Upper lobe of left lung (tissue), 6 donors: ENCODE measurements at regions not wholly inside any gene's neighbourhood (a gene's known extent, or its start where the extent isn't known, plus 50 kb on each side); places are given as distances from the start of the nearest gene placed in this dataset.

Source experiments
- ATAC-seq, 2 donors: fragments of 200-7000 bp; cut with Tn5 transposase; one replicate each; pipeline ENCODE4 v1.9.1; 2022; ENCODE audit warnings: mild to moderate bottlenecking in 2 of 2, moderate library complexity in 2 of 2; ENCODE audit not compliant: low FRiP score in 2 of 2
- DNase-seq, 2 donors: peaks; one replicate each; pipeline ENCODE4 v3.0.0-alpha.2; 2019 to 2020
- H3K27ac ChIP-seq, 4 donors: fragments of 200-600 bp; sonication (generic); one replicate each; pipeline ENCODE4 v1.5.1; 2016 to 2019
- H3K27me3 ChIP-seq, 4 donors: fragments of 200-600 bp; sonication (generic); one replicate each; pipeline ENCODE4 v1.5.1; 2017 to 2019
- H3K36me3 ChIP-seq, 4 donors: fragments of 200-600 bp; sonication (generic); one replicate each; pipeline ENCODE4 v1.5.1; 2016 to 2019
- H3K4me1 ChIP-seq, 4 donors: fragments of 200-600 bp; sonication (generic); one replicate each; pipeline ENCODE4 v1.5.1; 2018 to 2019
- H3K4me3 ChIP-seq, 4 donors: fragments of 200-600 bp; sonication (generic); one replicate each; pipeline ENCODE4 v1.5.1; 2017 to 2019; ENCODE audit warnings: mild to moderate bottlenecking in 2 of 4, moderate library complexity in 1 of 4
- H3K9me3 ChIP-seq, 4 donors: fragments of 200-600 bp; sonication (generic); one replicate each; pipeline ENCODE4 v1.5.1; 2018 to 2019
- CTCF ChIP-seq, 6 experiments: fragments of 450-650 bp in 4 of 6; fragments of 200-600 bp in 2 of 6; sonication (generic) in 2 of 6; IDR thresholded peaks; one replicate each; pipeline ENCODE4 v1.5.1; 2016 to 2019; ENCODE audit warnings: antibody characterized with exemption in 6 of 6
- EP300 ChIP-seq, 4 donors: sonication (generic); formaldehyde crosslinking; IDR thresholded peaks; one replicate each; pipeline ENCODE4 v1.5.1; 2017; ENCODE audit warnings: antibody characterized with exemption in 4 of 4, control low read depth in 2 of 4
- POLR2A ChIP-seq, 4 donors: fragments of 450-650 bp; IDR thresholded peaks; one replicate each; pipeline ENCODE4 v1.5.1; 2016 to 2017; ENCODE audit warnings: antibody characterized with exemption in 4 of 4, mild to moderate bottlenecking in 2 of 4
- POLR2AphosphoS5 ChIP-seq, 2 donors: sonication (generic); formaldehyde crosslinking; IDR thresholded peaks; one replicate each; pipeline ENCODE4 v1.5.1; 2017; ENCODE audit warnings: antibody characterized with exemption in 2 of 2
- WGBS, 2 donors: methylation state at CpG; one replicate each; pipeline ENCODE4 v1.1.5; 2017 to 2018; 5-methylcytosine and 5-hydroxymethylcytosine counted together
- donor health status: DM: no; HTN: no; CAD: no; lungs with moderate emphysema.
- donor health status: DM: no; HTN: yes; CAD: no; lungs with severe emphysema.

- Histone ChIP-seq H3K4me1 (no peaks in the 10 kb centered on the region), H3K27me3 (no peaks in the 10 kb centered on the region), H3K9me3 (no peaks in the 10 kb centered on the region), H3K4me3 (no peak overlapping the region), H3K36me3 (no peaks in the 10 kb centered on the region), H3K27ac (no peak overlapping the region)
- no peak for DNase-seq
- WGBS, 2 donors, result 44 to 59% methylated on average over 5 of the region's 5 CpGs
- no peak for ATAC-seq
- TF ChIP-seq CTCF (IDR thresholded peaks at IDR 0.05) (no peak), POLR2AphosphoS5 (IDR thresholded peaks at IDR 0.05) (no peak), EP300 (IDR thresholded peaks at IDR 0.05) (no peak), POLR2A (IDR thresholded peaks at IDR 0.05) (no peak)
Observed at GRCh38 chr12:127911291-127911690, 355.7 kb upstream of the TMEM132C start.

- DNase-seq, result no peak
- WGBS, 2 donors, result 87 to 92% methylated on average over 11 of the region's 11 CpGs
- no peak overlapping the region for H3K27ac ChIP-seq
- no peak overlapping the region for H3K4me3 ChIP-seq
- H3K9me3 ChIP-seq, result no peaks in the 10 kb centered on the region
- H3K27me3 ChIP-seq, result no peaks in the 10 kb centered on the region
- no peaks in the 10 kb centered on the region for H3K36me3 ChIP-seq
- no peaks in the 10 kb centered on the region for H3K4me1 ChIP-seq
- no peak for TF ChIP-seq EP300 (IDR thresholded peaks at IDR 0.05)
- no peak for TF ChIP-seq CTCF (IDR thresholded peaks at IDR 0.05)
- no peak for TF ChIP-seq POLR2AphosphoS5 (IDR thresholded peaks at IDR 0.05)
- TF ChIP-seq POLR2A (IDR thresholded peaks at IDR 0.05), result no peak
- ATAC-seq, result peak in 1 of 2 donors; percentile 8
Observed at GRCh38 chr12:127912035-127912665, 354.8 kb upstream of the TMEM132C start.

- Histone ChIP-seq H3K27me3 (no peaks in the 10 kb centered on the region), H3K4me3 (no peak overlapping the region), H3K27ac (no peak overlapping the region), H3K4me1 (no peaks in the 10 kb centered on the region), H3K36me3 (no peaks in the 10 kb centered on the region), H3K9me3 (no peaks in the 10 kb centered on the region)
- TF ChIP-seq POLR2A (IDR thresholded peaks at IDR 0.05) (no peak), CTCF (IDR thresholded peaks at IDR 0.05) (no peak), EP300 (IDR thresholded peaks at IDR 0.05) (no peak), POLR2AphosphoS5 (IDR thresholded peaks at IDR 0.05) (no peak)
- 87 to 94% methylated on average over 6 of the region's 6 CpGs for WGBS, 2 donors
- ATAC-seq, result no peak
- no peak for DNase-seq
Observed at GRCh38 chr12:127923501-127923900, 343.5 kb upstream of the TMEM132C start.

GRCh38 chr12:127925971-127926370 is 341.0 kb upstream of the TMEM132C start:
- WGBS, 2 donors, result 29 to 33% methylated on average over 4 of the region's 4 CpGs
- no peaks in the 10 kb centered on the region for H3K4me1 ChIP-seq
- DNase-seq (no peak), ATAC-seq (peak in 1 of 2 donors; percentile 78)
- H3K36me3 ChIP-seq, result no peaks in the 10 kb centered on the region
- no peak overlapping the region for H3K4me3 ChIP-seq
- no peaks in the 10 kb centered on the region for H3K27me3 ChIP-seq
- no peak overlapping the region for H3K27ac ChIP-seq
- no peaks in the 10 kb centered on the region for H3K9me3 ChIP-seq
- TF ChIP-seq EP300 (IDR thresholded peaks at IDR 0.05), result no peak
- no peak for TF ChIP-seq CTCF (IDR thresholded peaks at IDR 0.05)
- TF ChIP-seq POLR2A (IDR thresholded peaks at IDR 0.05), result no peak
- no peak for TF ChIP-seq POLR2AphosphoS5 (IDR thresholded peaks at IDR 0.05)

- H3K27ac ChIP-seq, result peak overlapping the region in 1 of 4 donors; percentile 37
- no peak for ATAC-seq
Observed at GRCh38 chr12:127928178-127928577, 338.8 kb upstream of the TMEM132C start.

More at GRCh38 chr12:127928178-127928577, 338.8 kb upstream of the TMEM132C start:
- no peaks in the 10 kb centered on the region for H3K27me3 ChIP-seq
- no peaks in the 10 kb centered on the region for H3K9me3 ChIP-seq
- WGBS, 2 donors, result 28 to 44% methylated on average over 5 of the region's 5 CpGs
- no peaks in the 10 kb centered on the region for H3K4me1 ChIP-seq
- DNase-seq, result no peak
- no peak for TF ChIP-seq POLR2A (IDR thresholded peaks at IDR 0.05)
- no peak for TF ChIP-seq POLR2AphosphoS5 (IDR thresholded peaks at IDR 0.05)
- TF ChIP-seq EP300 (IDR thresholded peaks at IDR 0.05), result no peak
- no peak for TF ChIP-seq CTCF (IDR thresholded peaks at IDR 0.05)
- no peak overlapping the region for H3K4me3 ChIP-seq
- no peaks in the 10 kb centered on the region for H3K36me3 ChIP-seq
